Neural progenitor cell (in vitro differentiated cells): ENCODE measurements at regions not wholly inside any gene's neighbourhood (a gene's known extent, or its start where the extent isn't known, plus 50 kb on each side); places are given as distances from the start of the nearest gene placed in this dataset.

Experiments
- DNase-seq: peaks from one replicate; pipeline ENCODE4 v3.0.0-alpha.2; 2016; ENCODE audit warnings: low spot score
- H2AFZ ChIP-seq: fragments of 200-600 bp; sonication (generic); replicated peaks from 2 replicates; pipeline ENCODE4 v1.6.1; 2016; ENCODE audit warnings: antibody characterized with exemption
- H3F3A ChIP-seq: fragments of 200-600 bp; sonication (generic); 2 replicates; pipeline ENCODE4 v1.6.1; 2016; ENCODE audit warnings: antibody characterized with exemption, low read depth
- H3K27ac ChIP-seq: fragments of 200-600 bp; sonication (generic); 2 replicates; pipeline ENCODE4 v1.5.1; 2016; ENCODE audit warnings: mild to moderate bottlenecking
- H3K27me3 ChIP-seq: fragments of 200-600 bp; sonication (generic); 2 replicates; pipeline ENCODE4 v1.6.1; 2016; ENCODE audit warnings: mild to moderate bottlenecking, moderate library complexity
- H3K36me3 ChIP-seq: fragments of 200-600 bp; sonication (generic); 2 replicates; pipeline ENCODE4 v1.5.1; 2016
- H3K4me1 ChIP-seq: fragments of 200-600 bp; sonication (generic); 2 replicates; pipeline ENCODE4 v1.6.1; 2016; ENCODE audit warnings: mixed run types
- H3K4me2 ChIP-seq: fragments of 200-600 bp; sonication (generic); 2 replicates; pipeline ENCODE4 v1.6.1; 2016
- H3K4me3 ChIP-seq: fragments of 200-600 bp; sonication (generic); 2 replicates; pipeline ENCODE4 v1.5.1; 2016
- H3K79me2 ChIP-seq: fragments of 200-600 bp; sonication (generic); 2 replicates; pipeline ENCODE4 v1.6.1; 2016; ENCODE audit warnings: low read depth
- H3K9ac ChIP-seq: fragments of 200-600 bp; sonication (generic); 2 replicates; pipeline ENCODE4 v1.6.1; 2016
- H3K9me3 ChIP-seq: fragments of 200-600 bp; sonication (generic); 2 replicates; pipeline ENCODE4 v1.5.1; 2016; ENCODE audit warnings: low read depth
- H4K20me1 ChIP-seq: fragments of 200-600 bp; sonication (generic); 2 replicates; pipeline ENCODE4 v1.6.1; 2016; ENCODE audit warnings: low read depth
- H3K27ac Mint-ChIP-seq: 3 replicates; pipeline ENCODE4 v1.8.0; 2021; ENCODE audit warnings: mixed read lengths
- H3K27me3 Mint-ChIP-seq: 2 replicates; pipeline ENCODE4 v1.8.0; 2022; ENCODE audit warnings: low read depth, mild to moderate bottlenecking, inconsistent platforms, moderate library complexity, mixed read lengths; ENCODE audit not compliant: insufficient read depth
- H3K36me3 Mint-ChIP-seq: 3 replicates; pipeline ENCODE4 v1.8.0; 2021; ENCODE audit warnings: mixed read lengths
- H3K4me1 Mint-ChIP-seq: 3 replicates; pipeline ENCODE4 v1.8.0; 2021; ENCODE audit warnings: mixed read lengths
- H3K4me3 Mint-ChIP-seq: 3 replicates; pipeline ENCODE4 v1.8.0; 2021; ENCODE audit warnings: mild to moderate bottlenecking, moderate library complexity, mixed read lengths
- H3K9me3 Mint-ChIP-seq: 3 replicates; pipeline ENCODE4 v1.8.0; 2020; ENCODE audit warnings: mixed read lengths
- CTCF ChIP-seq: fragments of 200-600 bp; sonication (generic); IDR thresholded peaks from 2 replicates; pipeline ENCODE4 v1.5.1; 2017; ENCODE audit warnings: antibody characterized with exemption, mild to moderate bottlenecking
- EZH2 ChIP-seq: fragments of 200-600 bp; sonication (generic); IDR thresholded peaks from 2 replicates; pipeline ENCODE4 v1.6.1; 2017; ENCODE audit warnings: antibody characterized with exemption, mild to moderate bottlenecking, moderate library complexity
- EZH2phosphoT487 ChIP-seq: fragments of 200-600 bp; sonication (generic); IDR thresholded peaks from 2 replicates; pipeline ENCODE4 v1.6.1; 2017; ENCODE audit warnings: antibody characterized with exemption

- Histone ChIP-seq H3K4me1 (no peaks in the 10 kb centered on the region), H3K27ac (no peak overlapping the region), H4K20me1 (no peaks in the 10 kb centered on the region), H3K79me2 (no peaks in the 10 kb centered on the region), H2AFZ (no peak overlapping the region), H3K4me2 (no peak overlapping the region), H3K9ac (no peak overlapping the region), H3K9me3 (no peaks in the 10 kb centered on the region), H3K36me3 (no peaks in the 10 kb centered on the region), H3K27me3 (no peaks in the 10 kb centered on the region), H3K4me3 (no peak overlapping the region), H3F3A (no peaks in the 10 kb centered on the region)
- Mint-ChIP-seq H3K4me1 (peaks cover 3% of the 10 kb centered on the region), H3K4me3 (no peak overlapping the region), H3K36me3 (no peaks in the 10 kb centered on the region), H3K9me3 (no peaks in the 10 kb centered on the region), H3K27ac (no peak overlapping the region), H3K27me3 (peaks cover 3% of the 10 kb centered on the region)
- no peak for TF ChIP-seq EZH2
- TF ChIP-seq EZH2phosphoT487 = no peak
- no peak for TF ChIP-seq CTCF
- DNase-seq = no peak
Measured at GRCh38 chr13:97742084-97742483, 211.4 kb upstream of the IPO5 start.

GRCh38 chr13:97743938-97744337, 209.5 kb upstream of the IPO5 start:
- H3K36me3 Mint-ChIP-seq = no peaks in the 10 kb centered on the region
- no peaks in the 10 kb centered on the region for H4K20me1 ChIP-seq
- H3K4me1 Mint-ChIP-seq = peaks cover 3% of the 10 kb centered on the region
- H3K27ac Mint-ChIP-seq = no peak overlapping the region
- H3K27me3 Mint-ChIP-seq = peaks cover 3% of the 10 kb centered on the region
- no peak for DNase-seq
- no peak overlapping the region for H3K4me3 ChIP-seq
- no peaks in the 10 kb centered on the region for H3K36me3 ChIP-seq
- no peaks in the 10 kb centered on the region for H3K9me3 ChIP-seq
- no peak overlapping the region for H3K9ac ChIP-seq
- no peak overlapping the region for H3K27ac ChIP-seq
- no peak overlapping the region for H3K4me2 ChIP-seq
- H3K79me2 ChIP-seq = no peaks in the 10 kb centered on the region
- no peaks in the 10 kb centered on the region for H3K9me3 Mint-ChIP-seq
- no peaks in the 10 kb centered on the region for H3K4me1 ChIP-seq
- H3F3A ChIP-seq = no peaks in the 10 kb centered on the region
- TF ChIP-seq CTCF (no peak), EZH2phosphoT487 (no peak), EZH2 (no peak)
- no peak overlapping the region for H3K4me3 Mint-ChIP-seq
- no peak overlapping the region for H2AFZ ChIP-seq
- H3K27me3 ChIP-seq = no peaks in the 10 kb centered on the region

GRCh38 chr13:97746649-97747048, 206.8 kb upstream of the IPO5 start:
- H3K27me3 ChIP-seq = no peaks in the 10 kb centered on the region
- no peak overlapping the region for H3K4me3 ChIP-seq
- Mint-ChIP-seq H3K36me3 (no peaks in the 10 kb centered on the region), H3K4me1 (peaks cover 3% of the 10 kb centered on the region), H3K27ac (no peak overlapping the region), H3K4me3 (no peak overlapping the region), H3K9me3 (peaks cover 4% of the 10 kb centered on the region), H3K27me3 (peaks cover 3% of the 10 kb centered on the region)
- no peak overlapping the region for H3K4me2 ChIP-seq
- no peaks in the 10 kb centered on the region for H4K20me1 ChIP-seq
- TF ChIP-seq EZH2phosphoT487 = no peak
- TF ChIP-seq EZH2 = no peak
- TF ChIP-seq CTCF = no peak
- no peak overlapping the region for H3K27ac ChIP-seq
- H3K4me1 ChIP-seq = no peaks in the 10 kb centered on the region
- no peak overlapping the region for H2AFZ ChIP-seq
- no peak overlapping the region for H3K9ac ChIP-seq
- H3K36me3 ChIP-seq = no peaks in the 10 kb centered on the region
- H3F3A ChIP-seq = no peaks in the 10 kb centered on the region
- no peaks in the 10 kb centered on the region for H3K79me2 ChIP-seq
- no peak for DNase-seq
- H3K9me3 ChIP-seq = no peaks in the 10 kb centered on the region

GRCh38 chr13:97749174-97749573, 204.3 kb upstream of the IPO5 start:
- Histone ChIP-seq H3K36me3 (no peaks in the 10 kb centered on the region), H3K4me3 (no peak overlapping the region), H3F3A (no peaks in the 10 kb centered on the region), H3K9ac (no peak overlapping the region), H4K20me1 (no peaks in the 10 kb centered on the region), H3K27me3 (no peaks in the 10 kb centered on the region), H3K4me2 (no peak overlapping the region), H3K79me2 (no peaks in the 10 kb centered on the region), H3K27ac (no peak overlapping the region), H3K4me1 (peaks cover 5% of the 10 kb centered on the region), H2AFZ (no peak overlapping the region), H3K9me3 (no peaks in the 10 kb centered on the region)
- H3K4me3 Mint-ChIP-seq = no peak overlapping the region
- H3K27me3 Mint-ChIP-seq = peaks cover 3% of the 10 kb centered on the region
- peaks cover 4% of the 10 kb centered on the region for H3K9me3 Mint-ChIP-seq
- H3K36me3 Mint-ChIP-seq = no peaks in the 10 kb centered on the region
- H3K4me1 Mint-ChIP-seq = peaks cover 3% of the 10 kb centered on the region
- no peak for DNase-seq
- no peak overlapping the region for H3K27ac Mint-ChIP-seq
- TF ChIP-seq EZH2phosphoT487 = no peak
- TF ChIP-seq EZH2 = no peak
- TF ChIP-seq CTCF = no peak
